ENCODE measurements at regions not wholly inside any gene's neighbourhood (a gene's known extent, or its start where the extent isn't known, plus 50 kb on each side); places are given as distances from the start of the nearest gene placed in this dataset.

DNA sequence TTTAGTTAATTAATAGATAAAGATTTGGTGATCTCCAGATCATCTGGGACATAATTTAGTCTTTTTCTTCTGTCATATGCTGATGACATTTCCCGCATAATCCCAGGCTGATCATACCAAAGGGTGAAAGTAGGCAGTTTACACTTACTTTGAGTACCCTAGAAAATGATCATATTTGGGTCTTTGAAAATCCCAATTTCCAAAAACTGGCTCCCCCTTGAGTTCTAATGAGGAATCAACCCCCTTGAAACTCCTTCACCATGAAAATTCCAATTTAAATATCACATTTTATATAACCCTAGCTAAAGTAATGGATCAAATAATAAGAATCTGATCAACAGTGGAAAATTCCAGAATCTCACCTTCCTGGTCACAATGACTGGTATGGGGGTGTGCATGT is 223.4 kb downstream of the NAF1 start:
- no peak for DNase-seq (ENCODE audit: low read depth)

DNA sequence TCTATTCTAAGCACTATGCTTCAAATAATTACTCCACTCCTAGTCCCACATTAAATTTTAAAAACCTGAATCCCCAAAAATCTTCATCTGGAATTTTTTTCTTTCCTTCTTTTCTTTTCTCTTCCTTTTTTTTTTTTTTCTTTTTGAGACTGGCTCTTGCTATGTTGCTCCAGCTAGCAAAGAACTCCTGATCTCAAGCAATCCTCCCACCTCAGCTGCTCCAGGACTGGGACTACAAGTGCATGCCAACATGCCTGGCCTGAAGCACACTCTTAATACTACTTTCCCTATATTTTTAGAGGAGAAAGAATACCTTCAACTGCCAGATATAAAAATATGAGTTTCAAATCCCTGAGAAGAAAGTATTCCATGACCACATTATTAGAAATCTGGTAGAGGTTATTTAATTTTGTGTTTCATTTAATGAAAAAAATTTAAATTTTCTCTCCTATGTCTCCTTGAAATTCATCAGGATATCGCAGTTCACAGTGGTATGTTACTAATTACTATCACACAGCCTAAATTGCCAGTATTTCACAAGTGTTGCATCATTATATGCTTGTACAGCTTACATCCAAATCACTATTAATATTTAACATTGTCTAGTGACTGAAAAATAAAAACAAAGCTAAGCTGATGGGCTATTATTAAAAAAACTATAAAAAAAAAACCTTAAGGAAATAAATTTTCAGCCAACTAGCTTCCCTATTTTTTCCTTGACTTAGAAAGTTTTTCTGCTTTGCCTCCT is 227.8 kb downstream of the NAF1 start:
- peak; percentile 40 for DNase-seq (ENCODE audit: low read depth)

DNA sequence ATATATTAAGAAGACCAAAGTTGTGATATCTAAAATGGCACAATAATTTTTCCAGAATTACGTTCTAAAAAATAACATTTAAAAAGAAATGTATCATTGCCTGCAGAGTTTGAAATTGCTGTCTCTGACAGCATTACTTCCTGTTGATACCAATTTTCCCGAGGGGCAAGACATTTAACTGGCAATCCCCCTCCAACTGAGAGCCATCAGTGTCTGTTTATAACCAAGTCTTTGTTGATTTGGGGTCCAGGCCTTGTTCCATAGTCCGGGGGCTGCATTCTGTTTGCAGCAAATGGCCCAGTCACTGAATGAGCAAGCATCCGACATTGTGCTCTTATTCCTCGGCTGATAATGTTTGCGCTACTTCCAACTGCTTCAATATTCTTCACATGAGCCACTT is 231.5 kb downstream of the NAF1 start:
- no peak for DNase-seq (ENCODE audit: low read depth)

DNA sequence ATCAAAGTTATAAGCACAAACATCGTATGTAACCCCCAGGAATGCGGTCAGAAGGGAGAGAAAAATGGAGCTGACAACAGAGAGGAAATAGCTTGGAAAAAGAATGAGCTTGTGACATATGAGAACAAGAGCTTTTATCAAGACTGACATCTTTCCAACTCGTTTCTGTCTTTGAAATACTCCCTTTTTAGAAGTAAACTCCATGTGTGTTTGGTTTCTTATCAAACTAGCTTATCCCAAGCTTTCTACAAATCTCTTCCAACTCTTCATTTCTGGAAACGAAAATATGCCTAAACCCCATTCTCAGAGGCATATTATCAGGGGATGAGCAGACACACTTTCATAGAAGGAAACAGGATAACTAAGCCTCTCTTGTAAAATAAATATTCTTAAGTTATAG is 235.4 kb downstream of the NAF1 start:
- no peak for DNase-seq (ENCODE audit: low read depth)

DNA sequence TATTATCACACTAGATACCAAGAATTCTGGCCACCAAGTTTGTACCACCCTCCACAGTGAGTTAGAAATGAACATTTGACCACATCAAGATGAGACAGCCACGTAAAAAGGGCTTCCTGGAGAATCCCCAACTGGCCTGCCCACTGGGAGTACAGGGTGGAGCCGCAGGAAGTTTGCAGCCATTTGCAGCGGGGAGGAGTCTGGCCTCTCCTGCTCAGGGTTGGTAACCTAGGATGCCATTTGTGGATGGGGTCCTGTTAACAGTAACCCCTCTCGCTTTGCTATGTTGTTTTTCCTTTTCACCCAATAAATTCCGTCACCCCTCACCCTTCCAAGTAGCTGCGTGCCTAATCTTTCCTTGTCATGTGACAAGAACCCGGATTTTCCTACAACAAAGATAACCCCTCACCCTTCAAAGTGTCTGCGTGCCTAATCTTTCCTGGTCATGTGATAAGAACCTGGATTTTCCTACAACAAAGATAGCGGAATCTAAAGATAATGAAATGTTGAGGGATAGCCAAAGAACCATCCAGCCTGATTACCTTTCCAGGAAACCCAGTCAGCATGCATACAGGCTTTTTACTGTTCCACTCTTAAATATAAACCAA is 245.4 kb downstream of the NAF1 start:
- no peak for DNase-seq (ENCODE audit: low read depth)

DNA sequence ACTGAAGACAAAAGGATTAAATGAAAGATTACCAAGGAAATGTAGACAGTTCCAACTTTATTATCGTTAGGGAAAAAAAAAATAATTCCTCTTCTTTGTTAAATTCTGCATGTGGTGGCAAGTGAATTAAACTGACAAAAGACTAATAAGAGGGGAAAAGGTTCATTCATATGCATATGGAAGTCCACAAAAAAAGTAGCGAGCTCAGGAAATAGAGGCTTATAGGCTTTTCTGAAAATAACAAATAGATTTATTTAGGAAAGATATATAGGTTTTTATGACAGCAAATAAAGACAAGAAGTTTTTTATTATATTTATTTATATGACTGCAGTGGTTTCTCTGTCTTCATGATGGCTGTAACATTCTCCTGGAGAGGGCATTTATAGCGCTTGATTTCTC is 246.0 kb downstream of the NAF1 start:
- DNase-seq (ENCODE audit: low read depth), result no peak

DNA sequence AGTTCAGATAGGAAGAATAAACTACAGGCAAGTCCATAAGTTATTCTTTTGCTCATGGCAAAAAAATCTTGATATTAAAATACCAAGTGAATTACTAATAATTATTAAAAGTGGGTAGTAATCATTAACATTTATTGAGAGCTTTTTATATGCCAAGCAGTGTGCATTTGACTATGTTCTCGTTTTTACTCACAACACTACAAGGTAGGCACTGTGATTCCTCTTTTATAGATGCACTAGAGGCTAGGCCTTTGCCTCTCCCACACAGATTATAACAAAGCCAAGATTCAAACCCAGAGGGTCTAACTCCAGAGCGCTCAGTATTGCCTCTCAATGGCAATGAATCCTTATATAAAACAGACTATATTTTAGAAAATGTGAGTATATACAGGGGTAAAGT is 254.2 kb downstream of the NAF1 start:
- DNase-seq (ENCODE audit: low read depth), result no peak

DNA sequence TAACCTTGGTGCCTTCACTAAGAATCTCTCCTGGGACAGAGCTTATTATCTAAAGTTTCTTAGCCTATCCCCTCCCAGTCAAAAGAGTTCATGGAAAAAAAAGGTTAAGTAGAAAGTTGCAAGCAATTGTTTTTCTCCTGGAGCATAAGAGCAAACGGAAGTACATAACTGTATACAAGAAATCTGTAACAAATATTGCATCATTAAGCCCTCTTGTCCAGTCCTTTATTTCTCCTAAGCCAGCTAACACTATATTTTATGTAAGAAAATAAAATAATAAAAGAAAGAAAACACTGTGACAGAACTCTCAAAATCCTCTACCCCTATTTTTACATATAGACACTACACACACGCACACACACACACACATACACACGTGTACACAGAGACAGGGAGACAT is 255.3 kb downstream of the NAF1 start:
- no peak for DNase-seq (ENCODE audit: low read depth)

DNA sequence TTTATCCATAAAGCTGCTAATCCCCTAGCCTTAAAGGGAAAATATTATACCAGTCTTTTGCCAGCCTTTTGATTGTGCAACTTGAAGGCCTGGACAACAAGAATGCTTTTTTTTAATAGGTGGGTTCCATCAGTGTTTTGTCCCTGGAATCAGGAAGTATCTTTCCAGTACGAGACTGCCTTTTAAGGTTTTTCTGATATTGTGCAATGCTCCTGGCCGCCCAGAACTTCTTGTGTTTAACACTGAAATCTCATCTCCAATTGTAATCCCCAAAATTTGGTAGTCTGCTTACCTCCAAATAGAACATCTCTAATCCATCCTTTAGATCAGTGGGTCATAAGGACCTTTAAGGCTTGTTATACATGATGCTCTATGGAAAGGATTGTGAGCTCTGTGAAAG is 256.7 kb downstream of the NAF1 start:
- DNase-seq (ENCODE audit: low read depth), result no peak

DNA sequence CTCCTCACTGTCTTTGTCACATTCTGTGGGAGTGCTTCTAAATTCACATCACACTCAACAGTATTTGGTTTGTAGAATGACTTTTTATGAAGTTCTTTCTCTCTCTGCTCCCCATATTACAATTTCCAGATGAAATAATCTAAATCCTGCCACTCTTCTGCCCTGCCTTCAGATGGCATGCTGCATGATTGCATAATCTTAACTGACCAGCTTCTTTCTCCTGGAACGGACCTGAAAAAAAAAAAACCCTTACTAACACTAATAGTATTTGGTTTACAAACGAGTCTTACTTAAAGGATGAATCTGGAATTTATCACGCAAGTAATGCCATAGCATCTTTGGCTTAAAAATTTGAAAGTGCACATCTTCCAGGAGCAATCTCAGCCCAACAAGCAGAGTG is 272.3 kb downstream of the NAF1 start:
- peak; percentile 4 for DNase-seq (ENCODE audit: low read depth)

DNA sequence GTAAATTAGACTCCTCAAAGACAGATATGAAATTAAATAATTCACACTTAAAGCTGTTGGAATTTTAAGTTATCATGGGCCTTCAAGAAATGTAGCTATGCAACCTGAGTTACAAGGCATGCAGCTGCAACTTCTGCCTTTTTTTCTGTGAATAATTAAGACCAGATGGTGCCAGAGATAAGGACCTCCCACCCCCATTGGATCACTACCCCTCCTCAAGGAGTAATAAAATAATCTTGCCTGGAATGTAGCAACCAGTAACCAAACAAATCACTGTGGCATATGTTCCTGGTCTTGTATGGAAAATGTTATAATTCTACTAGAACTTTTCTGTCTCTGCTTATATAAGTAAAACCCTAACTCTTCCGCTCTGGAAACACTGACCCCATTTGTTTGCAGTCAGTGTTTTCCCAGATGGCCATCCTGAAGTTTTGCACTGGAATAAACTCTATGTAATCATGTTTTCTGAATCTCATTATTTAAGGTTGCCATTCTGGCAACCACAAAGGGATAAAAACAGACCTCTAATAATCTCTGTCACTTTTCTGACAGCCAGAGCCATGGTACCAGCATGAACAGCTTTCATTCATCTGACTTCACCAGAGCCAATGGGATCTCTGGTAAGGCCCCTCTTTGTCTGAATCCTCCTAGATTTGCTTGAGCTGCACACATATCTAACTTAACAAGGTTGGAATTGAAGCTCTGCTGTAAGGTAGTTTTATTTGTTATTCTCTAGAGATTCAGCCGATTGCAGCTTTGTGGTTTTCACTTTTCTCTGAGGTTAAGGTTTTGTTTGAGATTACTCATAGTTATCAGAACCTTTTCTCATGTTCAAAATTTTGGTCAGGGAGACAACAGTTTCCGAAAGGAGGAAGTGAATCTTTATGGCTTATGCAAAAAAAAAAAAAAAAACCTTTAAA is 274.6 kb downstream of the NAF1 start:
- no peak for DNase-seq (ENCODE audit: low read depth)

DNA sequence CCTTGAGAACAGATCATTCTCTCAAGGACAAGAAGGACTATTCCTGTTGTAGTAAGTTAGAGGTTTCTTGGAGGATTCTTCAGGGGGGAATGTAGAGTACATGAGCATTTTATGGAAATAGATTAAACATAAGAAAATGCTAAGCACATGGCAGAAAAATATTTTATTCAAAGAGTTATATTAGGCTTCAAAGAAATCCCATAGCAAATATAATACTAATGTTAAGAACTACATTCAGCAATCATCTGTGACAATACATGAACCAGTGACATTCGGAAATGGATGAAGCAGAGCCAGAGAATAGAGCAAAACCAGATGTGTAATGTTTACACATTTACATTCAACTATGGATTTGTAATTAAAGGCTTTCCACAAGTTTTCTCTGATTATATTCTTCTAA is 288.6 kb downstream of the NAF1 start:
- DNase-seq (ENCODE audit: low read depth), result no peak

DNA sequence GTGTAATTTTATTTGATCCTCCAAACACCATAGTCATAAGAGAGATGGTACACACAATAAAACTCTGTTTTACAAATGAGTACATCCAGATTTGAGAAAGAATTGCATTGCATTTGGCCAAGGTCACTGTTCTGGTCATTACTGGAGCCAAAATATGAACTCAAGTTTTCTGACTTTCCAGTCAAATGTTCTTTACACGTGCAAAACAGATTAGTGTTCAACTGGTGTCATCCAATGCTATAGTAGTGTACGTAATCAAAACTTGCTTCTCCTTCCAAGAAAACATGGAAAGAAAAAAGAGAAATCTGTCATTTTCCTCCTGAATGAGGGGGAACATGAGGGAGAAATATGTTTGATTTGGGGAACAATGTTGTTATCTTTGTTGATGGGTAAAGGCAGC is 291.9 kb downstream of the NAF1 start:
- DNase-seq (ENCODE audit: low read depth), result no peak

DNA sequence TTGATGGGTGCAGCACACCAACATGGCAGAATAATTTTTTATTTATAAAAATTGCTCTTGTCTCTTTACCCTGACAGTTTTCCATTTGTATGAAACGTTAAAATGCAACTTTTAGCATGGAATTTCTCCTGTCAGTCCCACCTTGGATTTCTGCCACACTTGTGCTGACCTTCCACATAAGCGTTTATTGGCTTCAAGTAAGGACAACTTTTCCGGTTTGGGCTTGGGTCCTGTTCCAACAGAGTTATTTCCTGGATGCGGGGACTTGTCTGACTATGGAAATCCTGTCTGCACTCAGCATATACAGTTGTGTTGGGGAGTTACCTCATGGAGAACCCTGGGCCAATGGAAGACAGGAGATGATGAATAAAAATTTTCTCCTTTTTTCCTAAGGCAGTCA is 294.7 kb downstream of the NAF1 start:
- no peak for DNase-seq (ENCODE audit: low read depth)

DNA sequence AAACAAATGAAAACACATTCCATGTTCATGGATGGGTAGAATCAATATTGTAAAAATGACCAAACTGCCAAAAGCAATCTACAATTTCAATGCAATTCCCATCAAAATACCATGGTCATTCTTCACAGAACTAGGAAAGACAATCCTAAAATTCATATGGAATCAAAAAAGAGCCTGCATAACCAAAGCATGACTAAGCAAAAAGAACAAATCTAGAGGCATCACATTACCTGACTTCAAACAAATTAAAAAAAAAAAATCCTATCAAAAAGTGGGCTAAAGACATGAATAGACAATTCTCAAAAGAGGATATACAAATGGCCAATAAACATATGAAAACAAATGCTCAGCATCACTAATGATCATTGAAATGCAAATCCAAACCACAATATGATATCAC is 297.5 kb downstream of the NAF1 start:
- DNase-seq (ENCODE audit: low read depth), result no peak

DNA sequence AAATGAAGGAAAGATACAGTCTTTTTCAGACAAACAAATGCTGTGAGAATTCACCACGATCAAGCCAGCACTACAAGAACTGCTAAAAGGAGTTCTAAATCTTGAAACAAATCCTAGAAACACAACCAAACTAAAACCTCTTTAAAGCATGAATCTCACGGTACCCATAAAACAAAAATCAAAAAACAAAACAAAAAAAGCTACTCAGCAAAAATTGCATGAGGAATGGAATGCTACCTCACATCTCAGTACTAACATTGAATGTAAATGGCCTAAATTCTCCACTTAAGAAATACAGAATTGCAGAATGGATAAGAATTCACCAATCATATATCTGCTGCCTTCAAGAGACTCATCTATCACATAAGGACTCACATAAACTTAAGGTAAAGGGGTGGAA is 300.1 kb downstream of the NAF1 start:
- no peak for DNase-seq (ENCODE audit: low read depth)

DNA sequence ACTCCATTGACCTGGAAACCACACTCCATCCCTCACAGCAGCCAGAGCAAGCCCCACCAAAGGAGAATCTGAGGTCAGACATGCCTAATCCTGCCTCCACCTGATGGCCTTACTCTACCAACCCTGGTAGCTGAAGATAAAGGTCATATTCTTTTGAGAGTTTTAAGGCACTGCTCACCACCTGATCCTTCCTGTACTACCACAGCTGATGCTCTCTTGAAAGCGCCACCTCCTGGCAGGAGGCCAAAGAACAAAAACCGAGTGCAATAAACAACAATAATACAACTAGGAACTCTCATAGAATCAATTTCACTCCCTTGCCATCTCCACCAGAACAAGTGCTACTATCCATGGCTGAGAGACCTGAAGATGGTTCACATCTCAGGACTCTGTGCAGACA is 301.6 kb downstream of the NAF1 start:
- DNase-seq (ENCODE audit: low read depth), result no peak

DNA sequence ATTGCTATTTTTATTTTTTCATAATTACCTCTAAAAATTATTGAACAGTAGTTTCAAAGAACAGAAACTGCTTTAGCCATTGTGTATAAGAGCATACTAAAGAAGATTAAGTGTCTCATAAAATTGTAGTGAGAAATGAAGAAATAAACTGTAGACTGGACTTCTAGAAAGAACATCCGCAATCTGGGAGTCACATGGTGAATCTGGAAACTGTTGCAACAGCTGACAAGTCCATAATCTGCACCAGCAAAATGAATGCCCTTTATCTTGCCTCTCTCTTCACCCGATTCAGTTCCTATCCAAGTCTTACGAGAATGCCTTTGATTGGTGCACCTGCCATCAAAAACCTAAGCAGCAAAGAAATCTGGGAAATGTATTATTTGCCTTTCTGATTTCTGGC is 312.9 kb downstream of the NAF1 start:
- DNase-seq (ENCODE audit: low read depth), result no peak

DNA sequence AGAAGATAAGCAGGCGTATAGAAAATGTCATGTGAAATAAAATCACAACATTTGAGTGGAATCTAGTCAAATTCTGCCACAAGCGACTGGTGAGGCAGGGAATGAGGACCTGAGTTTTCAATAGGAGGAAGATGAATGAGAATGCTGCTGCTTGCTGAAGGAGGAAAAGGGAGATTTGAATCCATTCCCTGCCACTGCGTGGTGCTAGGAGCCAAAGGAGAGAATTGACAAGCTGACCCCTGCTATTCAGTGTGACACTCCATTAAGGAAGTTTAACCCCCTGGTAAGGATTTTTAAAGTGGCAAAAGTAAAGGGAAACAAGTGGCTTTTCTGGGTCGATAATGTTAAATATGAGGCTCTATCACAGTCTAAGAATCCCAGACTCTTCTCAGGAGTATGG is 314.0 kb downstream of the NAF1 start:
- no peak for DNase-seq (ENCODE audit: low read depth)

DNA sequence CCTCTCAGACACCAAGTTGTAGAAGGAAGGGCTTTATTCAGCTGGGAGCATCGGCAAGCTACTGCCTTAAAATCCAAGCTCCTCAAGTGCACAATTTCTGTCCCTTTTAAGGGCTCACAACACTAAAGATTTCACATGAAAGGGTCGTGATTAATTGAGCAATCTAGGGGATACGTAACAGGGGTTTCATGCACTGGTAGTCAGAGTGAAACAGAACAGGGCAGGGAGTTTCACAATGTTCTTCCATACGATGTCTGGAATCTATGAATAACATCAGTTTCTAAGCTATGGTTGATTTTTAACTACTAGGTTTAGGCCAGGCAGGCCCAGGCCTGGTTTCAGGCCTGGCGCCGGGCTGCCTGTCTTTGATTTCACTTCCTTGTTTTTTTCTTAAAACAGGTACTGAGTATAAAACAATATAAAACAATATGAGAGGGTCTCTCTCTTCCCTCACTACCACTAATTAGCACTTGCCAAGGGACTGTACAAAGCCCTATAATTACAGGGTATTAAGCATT is 315.4 kb downstream of the NAF1 start:
- DNase-seq (ENCODE audit: low read depth), result peak; percentile 82

DNA sequence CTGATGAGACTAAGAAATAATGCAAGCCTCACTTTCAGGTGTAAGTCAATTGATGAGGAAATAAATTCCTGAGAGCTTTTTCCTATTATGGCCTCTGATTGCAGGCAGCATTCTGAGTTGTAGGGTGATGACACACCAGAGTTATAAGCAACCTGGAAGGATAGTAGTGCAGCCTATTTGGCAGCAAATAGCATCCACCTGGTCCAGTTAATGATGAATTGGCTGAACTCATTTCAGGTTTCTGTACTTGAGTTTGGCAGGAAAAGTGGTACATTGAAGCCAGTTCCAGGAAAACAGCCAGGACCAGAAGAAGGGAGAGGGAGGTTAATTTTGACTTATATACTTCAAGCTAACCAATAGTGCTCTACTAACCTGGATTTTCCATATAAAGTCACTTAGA is 316.8 kb downstream of the NAF1 start:
- peak; percentile 68 for DNase-seq (ENCODE audit: low read depth)

DNA sequence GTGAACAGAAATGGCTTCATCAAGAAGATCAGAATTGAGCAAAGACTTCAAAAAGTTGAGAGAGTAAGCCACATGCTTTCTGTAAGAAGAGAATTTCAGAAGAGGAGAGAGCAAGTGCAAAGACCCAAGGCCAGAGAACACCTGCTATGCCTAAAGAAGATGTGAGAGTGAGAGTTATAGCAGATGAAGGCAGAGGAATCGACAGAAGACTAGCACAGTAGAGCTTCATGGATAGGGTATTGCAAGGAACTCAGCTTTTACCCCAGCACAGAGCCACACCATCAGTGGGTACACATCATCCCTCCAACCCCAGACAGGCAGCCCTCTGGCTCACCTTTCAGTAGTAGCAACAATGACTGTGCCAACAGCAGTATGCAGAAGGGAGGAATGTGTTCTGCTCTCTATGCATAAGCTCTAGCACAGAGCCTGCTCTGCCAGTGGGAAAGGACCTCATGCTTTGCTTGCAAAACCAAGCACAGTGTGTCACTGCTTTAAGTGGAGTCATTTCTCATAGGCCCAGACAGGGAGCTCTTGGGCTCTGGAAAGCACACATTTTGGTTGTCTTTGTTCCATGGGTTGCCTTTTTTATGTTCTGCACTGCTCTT is 318.6 kb downstream of the NAF1 start:
- peak; percentile 52 for DNase-seq (ENCODE audit: low read depth)
